ENCODE measurements at regions not wholly inside any gene's neighbourhood (a gene's known extent, or its start where the extent isn't known, plus 50 kb on each side); places are given as distances from the start of the nearest gene placed in this dataset.

DNA sequence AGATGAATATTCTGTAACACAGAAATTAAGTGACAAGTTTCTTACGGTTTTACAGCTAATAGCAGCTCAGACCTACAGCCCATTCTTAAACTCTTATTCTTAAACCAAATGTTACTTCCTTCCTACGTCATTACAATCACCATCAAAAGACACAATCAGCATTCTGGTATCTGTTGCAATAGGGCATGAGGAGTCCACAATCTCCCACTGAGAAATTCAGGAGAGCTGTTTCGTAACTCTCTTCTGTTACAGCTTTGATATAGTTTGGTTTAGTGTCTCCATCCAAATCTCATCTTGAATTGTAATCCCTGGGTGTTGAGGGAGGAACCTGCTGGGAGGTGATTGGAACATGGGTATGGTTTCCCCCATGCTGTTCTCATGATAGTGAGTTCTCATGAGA lies 163.4 kb downstream of the GAS1 start:
- no peak for TF ChIP-seq CTCF (conservative IDR thresholded peaks at IDR 0.05 in 1 of 2, IDR thresholded peaks at IDR 0.05 in 1 of 2; ENCODE audit: low read depth in 1 of 2, low read length in 2 of 2)
- TF ChIP-seq EZH2 (IDR thresholded peaks at IDR 0.05; ENCODE audit: low read length, missing control alignments) = no peak

Data from fibroblast of lung (primary cell).